Sciatic nerve (tissue), 2 donors: ENCODE measurements at regions not wholly inside any gene's neighbourhood (a gene's known extent, or its start where the extent isn't known, plus 50 kb on each side); places are given as distances from the start of the nearest gene placed in this dataset.
A peak's percentile ranks its signal among the peaks of the same experiment; 100 is the strongest.
"Not testable (repeated sequence)": the region's sequence is repeated elsewhere in the genome, so short reads cannot be mapped to it uniquely, and the experiment has no call there.

Experiments used
- ATAC-seq: fragments of 200-7000 bp; cut with Tn5 transposase; one replicate; pipeline ENCODE4 v1.9.1; 2020; ENCODE audit warnings: mild to moderate bottlenecking, moderate library complexity
- DNase-seq: peaks from one replicate; pipeline ENCODE4 v3.0.0-alpha.2; 2020; ENCODE audit warnings: low spot score
- intact Hi-C: fragments of 100-400 bp; cut with DNase I; formaldehyde crosslinking; loops from one replicate; pipeline ENCODE4 v1.14.2; 2022
- donor health status: DM: no; HTN: no; CAD: no.
- donor health status: DM: no; HTN: no; CAD: no.

GRCh38 chr16:16727048-16727447, 348.1 kb downstream of the NPIPA7 start:
- ATAC-seq, DNase-seq, intact Hi-C loops: not testable (repeated sequence)

DNA sequence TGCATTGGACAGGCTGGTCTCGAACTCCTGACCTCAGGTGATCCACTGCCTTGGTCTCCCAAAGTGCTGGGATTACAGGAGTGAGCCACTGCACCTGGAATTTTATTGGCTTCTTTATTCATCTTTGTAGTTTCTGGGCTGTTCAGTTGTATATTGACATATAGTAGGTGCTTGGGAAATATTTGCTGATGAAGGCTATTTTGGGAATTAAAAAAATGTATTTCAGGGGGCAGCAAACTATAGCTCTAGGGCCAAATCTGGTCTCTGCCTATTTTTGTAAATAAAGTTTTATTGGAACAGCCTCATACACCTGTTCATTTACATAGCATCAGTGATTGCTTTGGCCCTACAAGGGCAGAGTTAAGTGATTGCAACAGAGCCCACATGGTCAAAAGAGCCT, 363.6 kb downstream of the NPIPA7 start:
- DNase-seq, intact Hi-C loops, ATAC-seq: not testable (repeated sequence)

- DNase-seq, intact Hi-C loops, ATAC-seq: not testable (repeated sequence)
Measured at GRCh38 chr16:16754992-16755667, 376.2 kb downstream of the NPIPA7 start.

DNA sequence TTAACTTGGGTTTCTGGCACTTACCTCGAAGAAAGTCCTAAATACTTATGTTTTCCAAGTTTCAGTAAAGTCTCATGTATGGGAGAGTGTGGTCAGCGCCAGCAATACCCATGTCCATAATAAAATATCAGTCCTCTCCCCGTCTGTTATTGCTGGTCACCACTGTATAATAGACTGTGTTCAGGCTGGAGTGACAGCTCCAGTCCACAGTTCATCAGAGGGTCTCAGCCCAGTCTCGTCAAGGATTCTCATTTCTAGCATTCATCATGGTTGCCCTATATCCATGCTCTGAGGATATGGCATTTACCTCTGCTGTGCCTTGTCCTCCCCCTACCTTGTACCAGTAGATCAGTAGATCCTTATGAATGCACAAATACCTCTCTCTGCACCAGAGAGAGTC, 384.5 kb downstream of the NPIPA7 start:
- intact Hi-C loops = no loop called here
- DNase-seq (no peak), ATAC-seq (no peak)

GRCh38 chr16:16770717-16771116, 391.8 kb downstream of the NPIPA7 start:
- DNase-seq, intact Hi-C loops, ATAC-seq: not testable (repeated sequence)

GRCh38 chr16:16774389-16774788, 395.4 kb downstream of the NPIPA7 start:
- no peak for ATAC-seq
- intact Hi-C loops = no loop called here
- no peak for DNase-seq

GRCh38 chr16:16778332-16778731, 399.4 kb downstream of the NPIPA7 start:
- intact Hi-C loops = no loop called here
- ATAC-seq = no peak

DNA sequence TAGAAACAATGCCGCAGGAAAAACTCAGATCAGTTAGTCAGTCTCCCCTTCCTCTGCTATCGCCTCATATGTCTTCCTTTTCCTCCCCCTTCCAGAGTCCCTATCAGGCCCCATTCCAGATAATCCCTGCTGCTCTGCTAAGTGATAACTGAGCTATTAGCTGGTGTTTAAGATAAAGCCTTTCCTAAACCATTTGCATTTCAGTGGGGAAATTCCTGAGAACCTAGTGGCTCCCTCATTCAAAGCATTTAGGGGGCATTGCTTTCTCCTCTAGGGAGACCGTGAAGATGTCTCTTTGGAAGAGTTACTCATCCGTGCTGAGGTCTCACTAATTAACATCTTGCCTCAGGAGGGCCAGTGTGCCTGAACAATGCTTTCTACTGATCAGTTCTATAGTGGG, 401.6 kb downstream of the NPIPA7 start:
- intact Hi-C loops = no loop called here
- no peak for ATAC-seq

More at GRCh38 chr16:16778332-16778731, 399.4 kb downstream of the NPIPA7 start:
- no peak for DNase-seq

GRCh38 chr16:16782153-16782552, 403.2 kb downstream of the NPIPA7 start:
- no peak for DNase-seq
- intact Hi-C loops = no loop called here
- no peak for ATAC-seq

More for the DNA sequence above, 401.6 kb downstream of the NPIPA7 start:
- no peak for DNase-seq

GRCh38 chr16:16788004-16788403, 409.1 kb downstream of the NPIPA7 start:
- ATAC-seq = no peak
- intact Hi-C loops = no loop called here
- DNase-seq = no peak

GRCh38 chr16:16790597-16790996, 411.7 kb downstream of the NPIPA7 start:
- ATAC-seq = no peak
- DNase-seq = no peak
- intact Hi-C loops = no loop called here

GRCh38 chr16:16791051-16791450, 412.1 kb downstream of the NPIPA7 start:
- ATAC-seq (no peak), DNase-seq (no peak)
- intact Hi-C loops = no loop called here

DNA sequence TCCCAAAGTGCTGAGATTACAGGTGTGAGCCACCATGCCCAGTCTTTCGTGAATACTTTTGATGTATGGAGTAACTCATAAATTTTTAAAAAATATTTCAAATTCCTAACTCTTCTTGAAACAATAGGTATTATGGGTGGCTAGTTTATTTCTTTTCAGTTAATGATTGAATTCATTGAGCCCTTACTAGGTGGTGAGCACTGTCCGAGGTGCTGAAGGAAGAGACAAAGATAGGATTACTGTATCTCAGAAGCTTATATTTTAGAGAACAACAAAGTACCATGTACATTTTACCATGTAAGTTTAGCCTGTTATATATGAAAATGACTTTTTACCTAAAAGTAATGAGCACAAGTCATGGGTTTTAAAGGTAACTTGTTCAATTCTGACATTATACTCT, 418.3 kb downstream of the NPIPA7 start:
- intact Hi-C loops = no loop called here
- no peak for DNase-seq

GRCh38 chr16:16798504-16798903, 419.6 kb downstream of the NPIPA7 start:
- intact Hi-C loops = no loop called here

More for the DNA sequence above, 418.3 kb downstream of the NPIPA7 start:
- ATAC-seq = no peak

GRCh38 chr16:16805809-16806208, 426.9 kb downstream of the NPIPA7 start:
- DNase-seq (no peak), ATAC-seq (no peak)
- intact Hi-C loops = no loop called here

More at GRCh38 chr16:16798504-16798903, 419.6 kb downstream of the NPIPA7 start:
- DNase-seq (no peak), ATAC-seq (no peak)

- intact Hi-C loops = no loop called here
- DNase-seq (no peak), ATAC-seq (no peak)
Measured at GRCh38 chr16:16815641-16816040, 436.7 kb downstream of the NPIPA7 start.

- intact Hi-C loops = no loop called here
- ATAC-seq (peak; percentile 74), DNase-seq (no peak)
Measured at GRCh38 chr16:16817196-16817595, 438.3 kb downstream of the NPIPA7 start.

DNA sequence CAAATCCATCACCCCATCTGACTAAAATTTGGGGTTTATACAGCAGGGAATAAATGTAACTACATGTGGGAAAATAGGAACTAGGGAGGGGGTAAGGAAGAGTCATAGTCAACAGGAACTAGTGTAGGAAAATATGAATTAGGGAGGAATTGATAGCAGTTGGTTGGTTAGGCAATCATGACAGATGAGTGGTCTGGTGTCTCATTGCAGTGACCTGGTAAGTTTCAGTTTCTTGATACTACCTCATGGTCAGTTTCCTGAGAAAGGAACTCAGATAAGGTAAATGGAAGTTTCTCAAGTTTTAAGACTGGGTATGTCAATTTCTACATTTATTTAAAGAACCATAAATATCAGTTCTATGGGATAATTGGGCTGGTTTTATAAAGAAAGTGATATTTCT, 442.3 kb downstream of the NPIPA7 start:
- intact Hi-C loops = no loop called here
- DNase-seq = no peak
- no peak for ATAC-seq

DNA sequence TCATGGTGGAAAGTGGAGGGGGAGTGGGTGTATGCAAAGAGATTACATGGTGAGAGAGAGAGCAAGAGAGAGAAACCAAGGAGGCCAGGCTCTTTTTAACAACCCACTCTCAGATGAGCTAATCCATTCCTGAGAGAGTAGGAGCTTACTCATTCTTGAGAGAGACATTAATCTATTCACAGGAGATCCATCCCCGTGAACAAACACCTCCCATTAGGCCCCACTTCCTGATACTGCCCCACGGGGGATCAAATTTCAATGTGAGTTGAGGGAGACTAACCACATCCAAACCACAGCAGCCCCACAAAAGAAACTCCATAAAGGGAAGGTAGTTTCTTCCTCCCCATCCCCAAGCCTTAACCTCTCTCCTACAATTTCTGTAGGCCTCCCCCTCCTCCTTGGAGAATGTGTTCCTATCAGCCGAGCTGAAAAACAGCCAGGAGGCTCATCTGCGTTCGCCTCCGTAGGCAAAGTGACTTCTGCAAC, 450.0 kb downstream of the NPIPA7 start:
- intact Hi-C loops = no loop called here

DNA sequence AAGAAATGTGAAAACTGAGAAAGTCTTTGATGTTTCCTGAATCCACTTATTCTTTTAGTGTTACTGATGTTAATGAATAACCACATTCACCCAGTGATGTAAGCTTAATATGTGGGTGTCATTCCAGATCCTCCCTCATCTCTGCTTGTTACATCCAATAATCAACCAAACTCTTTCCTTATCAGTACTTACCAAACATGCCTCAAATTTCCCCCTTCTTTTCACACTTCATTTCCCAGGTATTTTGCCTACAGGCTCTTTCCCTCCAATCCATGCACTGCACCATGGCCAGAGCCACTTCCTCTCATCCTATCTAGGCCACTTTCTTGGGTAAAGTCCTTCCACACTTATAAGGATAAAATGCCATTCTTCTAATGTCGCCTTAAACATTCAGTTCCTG, 451.5 kb downstream of the NPIPA7 start:
- DNase-seq (no peak), ATAC-seq (no peak)
- intact Hi-C loops = no loop called here

More for the DNA sequence above, 450.0 kb downstream of the NPIPA7 start:
- ATAC-seq (no peak), DNase-seq (no peak)

DNA sequence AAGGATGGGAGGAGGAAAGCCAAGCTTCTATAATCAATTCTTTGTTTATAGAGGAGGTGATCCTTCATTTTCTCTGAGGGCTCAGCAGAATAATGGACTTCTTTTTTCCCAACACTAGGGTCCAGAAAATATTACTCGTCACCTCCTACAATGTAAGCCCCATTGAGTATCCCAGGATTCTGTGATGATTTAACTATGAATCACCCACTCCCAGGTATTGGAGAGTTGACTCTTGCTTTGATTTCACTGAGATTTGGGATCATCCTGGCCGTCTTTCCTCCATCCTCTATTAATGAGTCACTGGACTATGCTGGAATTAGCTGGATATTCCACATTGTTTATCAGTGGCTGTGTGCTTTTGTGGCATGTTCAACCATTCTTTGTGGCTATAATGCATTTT, 452.0 kb downstream of the NPIPA7 start:
- intact Hi-C loops = no loop called here
- DNase-seq (no peak), ATAC-seq (no peak)
